ENCODE measurements at regions not wholly inside any gene's neighbourhood (a gene's known extent, or its start where the extent isn't known, plus 50 kb on each side); places are given as distances from the start of the nearest gene placed in this dataset.

DNA sequence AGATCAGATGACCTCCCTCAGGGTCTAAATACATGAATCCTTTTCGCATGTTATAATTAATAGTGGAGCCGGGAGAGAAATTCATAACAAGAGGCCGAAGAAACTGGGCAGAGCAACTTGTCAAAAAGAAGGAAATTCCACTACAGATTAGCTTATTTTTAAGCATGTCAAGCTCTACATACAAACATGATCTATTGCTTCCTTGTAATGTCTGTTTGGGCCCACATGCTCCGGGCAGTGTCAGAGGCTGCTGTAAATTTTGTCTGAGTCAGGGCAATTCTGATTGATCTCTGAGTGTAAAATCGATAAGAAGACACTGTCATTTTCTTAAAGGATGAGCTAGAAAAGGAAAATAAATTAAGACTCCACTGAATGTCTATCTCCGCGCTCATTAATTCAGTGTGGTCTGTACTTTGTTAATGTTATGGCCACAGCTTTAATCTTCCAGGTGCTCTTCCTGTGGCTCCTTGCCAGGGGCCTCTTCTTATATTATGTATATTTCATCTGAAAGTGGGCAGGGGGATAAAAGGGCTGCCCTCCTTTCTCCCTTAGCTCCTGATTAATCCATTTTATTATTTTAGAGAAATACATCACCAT, 194.1 kb upstream of the SP8 start:
- TF ChIP-seq, protein P1, sequence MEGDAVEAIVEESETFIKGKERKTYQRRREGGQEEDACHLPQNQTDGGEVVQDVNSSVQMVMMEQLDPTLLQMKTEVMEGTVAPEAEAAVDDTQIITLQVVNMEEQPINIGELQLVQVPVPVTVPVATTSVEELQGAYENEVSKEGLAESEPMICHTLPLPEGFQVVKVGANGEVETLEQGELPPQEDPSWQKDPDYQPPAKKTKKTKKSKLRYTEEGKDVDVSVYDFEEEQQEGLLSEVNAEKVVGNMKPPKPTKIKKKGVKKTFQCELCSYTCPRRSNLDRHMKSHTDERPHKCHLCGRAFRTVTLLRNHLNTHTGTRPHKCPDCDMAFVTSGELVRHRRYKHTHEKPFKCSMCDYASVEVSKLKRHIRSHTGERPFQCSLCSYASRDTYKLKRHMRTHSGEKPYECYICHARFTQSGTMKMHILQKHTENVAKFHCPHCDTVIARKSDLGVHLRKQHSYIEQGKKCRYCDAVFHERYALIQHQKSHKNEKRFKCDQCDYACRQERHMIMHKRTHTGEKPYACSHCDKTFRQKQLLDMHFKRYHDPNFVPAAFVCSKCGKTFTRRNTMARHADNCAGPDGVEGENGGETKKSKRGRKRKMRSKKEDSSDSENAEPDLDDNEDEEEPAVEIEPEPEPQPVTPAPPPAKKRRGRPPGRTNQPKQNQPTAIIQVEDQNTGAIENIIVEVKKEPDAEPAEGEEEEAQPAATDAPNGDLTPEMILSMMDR (IDR thresholded peaks at IDR 0.05), result no peak
- TF ChIP-seq POLR2A (IDR thresholded peaks at IDR 0.05), result no peak
